Central memory CD4-positive, alpha-beta T cell (primary cell): ENCODE measurements at regions not wholly inside any gene's neighbourhood (a gene's known extent, or its start where the extent isn't known, plus 50 kb on each side); places are given as distances from the start of the nearest gene placed in this dataset.

Experiments
- DNase-seq: peaks from one replicate; pipeline ENCODE4 v3.0.0; 2022

DNA sequence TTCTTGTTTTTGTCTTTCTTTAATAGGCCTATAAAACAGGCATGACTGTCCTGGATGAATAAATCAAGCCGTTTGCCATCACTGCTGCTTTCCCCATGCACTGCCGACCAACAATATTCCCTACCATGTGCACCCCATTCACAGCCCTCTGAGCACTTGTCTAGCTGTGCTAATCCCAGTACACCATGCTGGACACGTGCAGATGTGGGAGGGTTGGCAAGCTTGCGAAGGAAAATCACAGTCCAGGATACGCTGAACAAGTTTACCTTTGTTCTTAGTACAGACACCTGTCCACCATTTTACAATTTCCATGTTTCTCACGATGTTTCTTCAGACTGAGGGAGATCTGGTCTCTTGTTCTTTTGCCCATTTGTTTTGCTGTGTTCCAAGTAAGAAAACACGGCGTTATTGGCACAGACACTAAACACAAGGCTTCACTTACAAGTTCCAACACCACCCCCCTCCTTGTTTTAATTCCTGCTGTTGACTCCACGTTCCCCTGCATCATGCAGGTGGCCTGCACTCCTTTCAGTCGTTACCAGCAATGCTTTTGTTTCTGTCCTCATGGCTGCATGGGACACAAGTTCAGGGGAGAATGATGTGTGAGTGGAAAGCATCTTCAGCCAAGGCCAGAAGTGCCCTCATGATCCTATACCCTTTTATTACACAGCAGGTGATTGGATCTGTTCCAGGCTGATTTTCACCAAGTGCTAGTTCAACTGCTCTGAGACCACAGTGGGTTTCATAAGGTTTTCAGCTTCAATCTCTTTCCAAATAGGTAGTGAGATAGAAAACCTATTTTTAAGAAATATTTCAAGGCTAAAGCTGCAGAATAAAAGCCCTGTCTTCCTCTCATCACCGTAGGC lies 608.9 kb downstream of the IRX1 start:
- no peak for DNase-seq

DNA sequence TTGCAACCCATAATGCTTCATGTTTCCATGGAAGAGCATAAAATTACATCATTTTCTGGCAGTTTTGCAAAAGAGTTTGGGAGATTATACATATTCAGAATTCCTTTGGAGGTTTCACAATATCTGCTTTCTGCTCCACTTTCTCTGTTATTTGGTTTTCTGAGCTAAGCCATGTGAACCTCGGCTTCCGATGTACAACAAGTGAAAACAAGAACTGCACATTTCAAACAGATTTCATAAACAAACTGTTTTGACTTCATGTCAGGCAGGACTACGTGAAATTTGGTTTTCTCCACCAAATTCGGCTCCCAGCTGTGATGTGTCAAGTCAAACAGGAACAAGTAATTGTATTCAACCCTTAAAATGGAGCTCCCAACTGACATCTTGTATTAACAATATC lies 609.8 kb downstream of the IRX1 start:
- no peak for DNase-seq

DNA sequence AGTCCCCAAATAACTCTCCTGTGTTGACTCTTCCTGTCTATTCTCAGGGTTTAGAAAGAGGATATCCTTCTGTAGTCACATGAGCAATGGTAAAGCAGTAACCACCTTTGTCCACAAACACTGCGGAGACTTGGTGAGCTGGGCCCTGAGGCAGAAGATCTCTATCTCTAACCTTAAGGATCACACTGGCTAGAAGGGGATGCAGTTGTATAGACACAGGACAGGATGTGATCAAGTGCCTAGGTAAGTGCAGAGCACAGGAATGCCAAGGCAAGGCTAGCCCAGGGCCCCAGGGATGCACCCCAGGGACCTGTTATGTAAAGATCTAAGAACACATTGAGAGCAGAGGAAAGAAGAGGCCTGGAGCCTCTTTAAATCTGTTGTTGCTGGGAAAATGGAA lies 610.5 kb downstream of the IRX1 start:
- no peak for DNase-seq

DNA sequence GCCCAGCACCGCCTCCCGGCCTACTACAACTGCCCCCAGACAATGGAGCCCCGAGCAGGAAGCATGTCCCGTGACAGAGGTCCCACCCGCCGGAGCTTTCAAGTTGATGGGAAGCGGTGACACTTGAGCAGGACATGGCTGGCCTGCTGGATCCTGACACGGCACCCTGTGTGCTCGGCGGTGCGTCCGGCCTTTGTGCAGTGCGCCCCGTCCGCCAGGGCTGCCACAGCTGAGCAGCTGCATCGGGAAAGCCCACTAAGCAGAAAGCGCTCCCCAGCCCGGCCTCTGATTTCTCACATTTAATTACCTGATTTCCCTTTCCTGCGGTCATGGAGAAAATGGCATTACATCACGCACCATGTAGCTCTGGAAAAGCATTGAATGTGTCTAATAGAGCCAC lies 611.9 kb downstream of the IRX1 start:
- no peak for DNase-seq

GRCh38 chr5:4208537-4208936 lies 612.9 kb downstream of the IRX1 start:
- no peak for DNase-seq

GRCh38 chr5:4208996-4209395 lies 613.4 kb downstream of the IRX1 start:
- DNase-seq, result no peak

DNA sequence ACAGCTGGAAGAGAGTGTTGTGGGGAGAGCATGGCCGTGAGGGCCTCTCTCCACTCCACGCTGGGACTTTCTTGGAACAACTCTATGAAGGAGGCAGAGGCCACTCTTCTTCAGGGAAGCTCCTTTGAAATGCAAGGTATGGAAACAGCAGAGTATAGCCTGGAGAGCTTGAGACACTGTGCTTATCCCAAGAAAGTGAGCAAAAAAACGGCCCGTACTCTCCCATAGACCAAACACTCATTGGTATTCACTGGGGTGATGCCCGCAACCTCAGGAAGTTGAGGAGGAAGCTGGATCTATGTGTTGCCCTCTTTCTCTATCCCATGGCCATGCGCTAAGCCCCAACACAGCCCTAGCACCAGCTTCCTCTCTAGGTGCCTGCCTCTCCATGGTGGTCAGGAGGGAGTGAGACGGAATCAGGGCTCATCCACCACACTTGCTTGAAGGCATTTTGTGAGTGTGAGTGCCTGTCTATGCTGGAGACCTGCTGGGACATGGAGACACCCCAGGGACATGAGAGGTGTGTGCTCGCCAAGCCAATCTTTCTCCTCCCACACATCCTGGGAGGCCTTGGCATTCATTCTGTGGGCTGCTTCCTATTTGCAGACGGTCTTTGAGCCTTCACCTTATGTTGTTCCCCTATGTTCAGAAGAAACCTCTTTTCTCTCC lies 616.6 kb downstream of the IRX1 start:
- no peak for DNase-seq

GRCh38 chr5:4212981-4213819 lies 617.6 kb downstream of the IRX1 start:
- DNase-seq, result no peak

GRCh38 chr5:4215143-4215542 lies 619.5 kb downstream of the IRX1 start:
- no peak for DNase-seq

DNA sequence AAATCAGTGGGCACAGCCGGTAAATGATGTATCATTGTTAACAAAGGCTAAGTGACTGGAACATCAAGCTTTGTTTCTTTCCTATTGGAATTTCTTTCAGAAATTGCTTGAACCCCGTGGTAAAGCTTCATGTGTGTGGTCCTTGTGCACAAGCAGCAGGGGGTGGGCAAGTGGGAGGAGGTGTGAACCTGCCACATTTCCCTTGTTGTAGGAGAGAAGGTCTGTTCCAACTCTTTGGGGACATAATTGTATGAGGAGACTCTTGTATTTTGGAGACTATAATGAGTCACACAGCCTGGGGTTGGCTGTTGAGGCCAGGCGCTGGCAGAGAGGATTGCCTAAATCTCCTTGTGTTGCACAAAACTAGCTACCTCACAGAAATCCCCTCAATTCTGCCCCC lies 620.5 kb downstream of the IRX1 start:
- no peak for DNase-seq

- DNase-seq, result no peak
These were observed 624.4 kb downstream of the IRX1 start for GRCh38 chr5:4220016-4220415.

DNA sequence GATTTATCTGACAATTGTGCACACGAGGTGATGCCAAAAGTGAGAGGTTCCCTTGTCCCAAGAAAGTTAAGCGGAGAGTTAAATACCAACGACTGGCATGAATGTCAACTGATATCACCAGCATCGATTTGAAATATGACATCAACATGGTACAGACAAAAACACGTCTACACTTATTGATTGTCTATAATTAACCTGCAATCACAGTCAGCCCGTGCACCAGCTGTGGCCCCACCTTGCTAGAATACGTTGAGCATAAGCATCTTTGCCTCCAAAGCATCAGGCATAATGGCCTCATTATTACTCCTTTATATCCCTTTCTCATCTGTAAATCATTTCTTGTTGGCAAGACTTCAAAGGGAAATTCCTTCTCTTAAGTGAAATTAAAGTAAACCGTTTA lies 625.4 kb downstream of the IRX1 start:
- no peak for DNase-seq

DNA sequence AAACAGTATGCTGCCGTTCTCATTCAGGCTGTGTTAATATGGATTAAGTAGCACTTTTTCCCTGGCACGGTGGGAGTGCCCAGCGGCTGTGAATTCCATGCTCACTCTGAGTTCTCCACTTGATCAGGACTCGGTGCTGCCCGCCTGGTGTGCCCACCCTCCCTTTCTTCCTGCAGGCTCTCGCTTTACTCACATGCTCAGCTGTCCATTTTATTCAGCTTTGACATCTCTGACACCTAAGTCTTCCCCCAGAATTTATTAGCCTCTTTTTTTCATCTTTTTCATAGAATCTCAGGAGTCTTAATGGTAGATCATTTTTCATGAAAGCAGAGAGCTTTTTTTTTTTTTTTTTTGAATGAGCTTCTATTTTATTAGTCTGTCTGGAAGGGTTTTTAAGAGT lies 626.5 kb downstream of the IRX1 start:
- DNase-seq, result no peak

DNA sequence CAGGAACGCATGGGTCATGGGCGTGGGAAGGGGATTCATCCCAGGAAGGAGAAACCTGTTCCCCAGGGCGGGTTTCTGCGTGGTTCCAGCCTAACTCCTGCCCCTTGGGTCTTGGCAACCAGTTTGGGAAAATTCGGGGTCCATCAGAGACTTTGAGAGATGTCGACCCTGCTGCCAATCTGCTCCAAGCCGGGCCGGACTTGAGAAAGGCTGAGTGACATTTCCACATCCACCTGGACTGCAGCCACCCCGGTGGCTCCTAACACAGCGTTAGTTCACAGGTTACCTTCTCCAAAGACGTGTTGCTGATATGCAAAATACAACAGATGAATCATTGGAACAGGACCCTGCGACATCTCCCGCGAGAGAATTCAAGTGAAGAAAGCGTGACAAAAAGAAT lies 627.2 kb downstream of the IRX1 start:
- no peak for DNase-seq

DNA sequence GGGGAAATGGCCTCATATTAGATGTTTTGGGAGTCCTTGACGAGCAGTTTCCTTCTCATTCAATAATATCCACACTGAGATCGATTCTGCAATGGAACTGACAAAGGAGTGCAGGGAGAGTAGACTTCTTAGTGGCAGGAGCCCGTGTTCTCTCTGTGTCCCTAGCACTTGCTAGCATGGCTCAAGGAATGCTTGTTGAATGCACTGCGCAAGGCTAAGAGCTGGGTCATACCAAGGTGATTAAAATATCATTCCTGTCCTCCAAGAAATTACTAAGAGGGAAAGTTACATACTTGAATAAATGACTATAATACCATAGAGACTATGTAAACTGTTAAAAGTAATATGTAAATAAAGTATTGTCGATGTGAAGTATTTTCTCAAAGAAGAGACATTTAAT lies 630.1 kb downstream of the IRX1 start:
- DNase-seq, result no peak

GRCh38 chr5:4226565-4226964 lies 630.9 kb downstream of the IRX1 start:
- no peak for DNase-seq

DNA sequence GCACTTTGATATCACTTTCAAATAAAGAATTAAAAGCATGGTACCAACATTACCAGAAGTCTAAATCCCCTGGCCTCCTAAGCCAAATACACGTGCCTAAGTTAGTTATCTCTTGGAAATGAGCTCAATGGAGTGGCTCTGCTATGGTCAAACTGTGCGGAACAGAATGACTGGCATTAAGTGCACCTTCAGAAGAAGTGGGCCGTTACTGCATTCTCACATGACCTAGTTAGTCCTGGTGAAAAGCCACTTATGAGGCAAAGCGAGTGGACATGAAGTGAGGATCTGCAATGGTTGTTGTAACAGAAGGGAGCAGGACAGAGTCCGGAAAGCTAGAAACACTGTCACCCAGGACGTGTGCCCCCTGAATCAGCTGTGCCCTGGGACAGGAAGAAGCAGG lies 633.1 kb downstream of the IRX1 start:
- no peak for DNase-seq

- no peak for DNase-seq
These were observed 634.0 kb downstream of the IRX1 start for GRCh38 chr5:4229414-4230292.

GRCh38 chr5:4230471-4230785 lies 634.8 kb downstream of the IRX1 start:
- no peak for DNase-seq

DNA sequence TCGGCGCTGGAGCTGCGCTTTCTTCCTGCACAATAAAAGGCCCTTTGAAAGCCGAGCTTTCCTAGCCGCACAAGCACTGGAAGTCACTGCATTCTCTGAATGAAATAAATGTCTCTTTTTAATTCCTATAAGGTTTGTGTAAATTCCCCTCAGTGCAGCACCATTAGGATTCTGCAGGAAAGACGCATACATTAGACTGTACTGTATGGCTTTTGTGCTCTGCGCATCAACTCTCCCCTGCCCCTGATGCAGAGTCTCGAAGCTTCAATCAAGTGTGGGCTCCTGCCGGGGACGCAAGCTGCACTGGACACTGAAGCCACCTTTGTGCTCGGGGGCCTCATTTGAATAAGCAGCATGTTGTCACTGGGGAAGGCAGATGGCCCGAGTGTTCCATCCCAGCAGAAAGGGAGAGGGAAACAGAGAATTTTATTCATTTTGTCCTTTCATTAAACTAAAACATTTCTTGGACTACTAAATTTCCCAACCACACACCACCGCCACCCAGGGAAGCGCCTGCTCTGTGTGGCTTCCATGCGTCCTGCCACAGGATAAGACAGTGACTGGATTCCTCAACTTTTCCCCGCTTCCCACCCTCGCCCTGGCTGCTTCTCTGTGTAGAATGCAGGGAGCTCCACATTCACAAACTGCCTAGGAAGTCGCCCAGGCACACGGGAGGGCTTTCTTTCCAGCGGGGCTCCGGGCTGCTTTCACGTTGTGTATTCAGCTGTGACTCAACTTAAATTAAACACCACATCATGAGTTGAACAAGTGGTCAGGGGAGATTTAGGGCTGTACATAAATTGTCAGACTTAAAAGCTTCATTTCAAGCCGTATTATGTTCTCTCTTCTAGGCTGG lies 635.4 kb downstream of the IRX1 start:
- DNase-seq, result no peak

DNA sequence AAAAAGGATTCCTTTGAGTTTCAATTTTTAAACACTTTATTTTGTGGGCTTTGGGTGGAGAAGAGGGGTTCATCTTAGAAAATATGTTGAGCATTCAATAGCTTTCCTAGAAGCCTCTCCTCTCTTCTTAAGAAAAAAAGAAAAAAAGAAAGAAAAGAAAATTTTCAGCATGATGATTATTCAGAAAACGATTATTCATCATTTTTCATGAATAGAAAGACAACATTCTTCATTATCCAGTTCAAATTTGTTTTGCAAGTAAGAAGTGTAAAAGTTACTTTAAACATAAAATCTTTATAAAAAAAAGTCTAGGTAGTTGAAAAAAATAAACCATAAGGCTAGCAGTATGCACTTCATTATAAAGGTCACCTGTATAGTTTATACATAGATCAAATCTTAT lies 636.5 kb downstream of the IRX1 start:
- DNase-seq, result no peak

- no peak for DNase-seq
These were observed 638.0 kb downstream of the IRX1 start for GRCh38 chr5:4233671-4234070.
